ENCODE measurements at regions not wholly inside any gene's neighbourhood (a gene's known extent, or its start where the extent isn't known, plus 50 kb on each side); places are given as distances from the start of the nearest gene placed in this dataset.

- DNase-seq, result no peak
- no peaks in the 10 kb centered on the region for H3K4me1 ChIP-seq
- no peaks in the 10 kb centered on the region for H3K27me3 ChIP-seq
- H3K4me3 ChIP-seq, result no peak overlapping the region
- TF ChIP-seq POLR2A (IDR thresholded peaks at IDR 0.05) (no peak), CTCF (IDR thresholded peaks at IDR 0.05) (no peak)
- H3K36me3 ChIP-seq, result no peaks in the 10 kb centered on the region
- no peak overlapping the region for H3K27ac ChIP-seq
- no peaks in the 10 kb centered on the region for H3K9me3 ChIP-seq
- intact Hi-C loops (cut with DNase I; ENCODE audit: low total_unique reads), result no loop called here
Measured at GRCh38 chr18:30500240-30500945, 542.1 kb downstream of the DSC3 start.

- no peak overlapping the region for H3K4me3 ChIP-seq
- no peak overlapping the region for H3K27ac ChIP-seq
- no peaks in the 10 kb centered on the region for H3K9me3 ChIP-seq
- no peaks in the 10 kb centered on the region for H3K4me1 ChIP-seq
- TF ChIP-seq CTCF (IDR thresholded peaks at IDR 0.05), result no peak
- intact Hi-C loops (cut with DNase I; ENCODE audit: low total_unique reads), result no loop called here
- H3K36me3 ChIP-seq, result no peaks in the 10 kb centered on the region
- no peak for DNase-seq
- H3K27me3 ChIP-seq, result no peaks in the 10 kb centered on the region
Measured at GRCh38 chr18:30499721-30500120, 542.8 kb downstream of the DSC3 start.

GRCh38 chr18:30492552-30493129 lies 549.9 kb downstream of the DSC3 start:
- no peaks in the 10 kb centered on the region for H3K36me3 ChIP-seq
- no peaks in the 10 kb centered on the region for H3K9me3 ChIP-seq
- no peak for DNase-seq
- no peak overlapping the region for H3K27ac ChIP-seq
- H3K4me3 ChIP-seq, result no peak overlapping the region
- intact Hi-C loops (cut with DNase I; ENCODE audit: low total_unique reads), result no loop called here
- no peaks in the 10 kb centered on the region for H3K27me3 ChIP-seq
- TF ChIP-seq POLR2A (IDR thresholded peaks at IDR 0.05), result no peak
- TF ChIP-seq CTCF (IDR thresholded peaks at IDR 0.05), result no peak
- H3K4me1 ChIP-seq, result no peaks in the 10 kb centered on the region

GRCh38 chr18:30491815-30492551 lies 550.6 kb downstream of the DSC3 start:
- DNase-seq, result no peak
- TF ChIP-seq POLR2A (IDR thresholded peaks at IDR 0.05), result no peak
- TF ChIP-seq CTCF (IDR thresholded peaks at IDR 0.05), result no peak

More at GRCh38 chr18:30491815-30492551, 550.6 kb downstream of the DSC3 start:
- Histone ChIP-seq H3K27me3 (no peaks in the 10 kb centered on the region), H3K4me1 (no peaks in the 10 kb centered on the region), H3K4me3 (no peak overlapping the region), H3K27ac (no peak overlapping the region), H3K9me3 (no peaks in the 10 kb centered on the region), H3K36me3 (no peaks in the 10 kb centered on the region)
- intact Hi-C loops (cut with DNase I; ENCODE audit: low total_unique reads), result no loop called here

Data from uterus (tissue), 3 donors.